Right lobe of liver (tissue), 6 donors: ENCODE measurements at regions not wholly inside any gene's neighbourhood (a gene's known extent, or its start where the extent isn't known, plus 50 kb on each side); places are given as distances from the start of the nearest gene placed in this dataset.

Experiments
- ATAC-seq, 4 donors: fragments of 200-7000 bp; cut with Tn5 transposase; one replicate each; pipeline ENCODE4 v1.9.1; 2020; ENCODE audit warnings: mild to moderate bottlenecking in 4 of 4, moderate library complexity in 4 of 4
- DNase-seq, 3 donors: peaks; one replicate each; pipeline ENCODE4 v3.0.0-alpha.2; 2020
- H3K27ac ChIP-seq, 3 donors: fragments of 200-600 bp; one replicate each; pipeline ENCODE4 v1.8.0; 2022
- H3K27me3 ChIP-seq, 2 donors: fragments of 200-600 bp; one replicate each; pipeline ENCODE4 v1.8.0; 2022
- H3K36me3 ChIP-seq, 4 donors: fragments of 200-600 bp; sonication (generic) in 1 of 4; one replicate each; pipeline versions ENCODE4 v1.5.1 to v1.8.0; 2017 to 2022; ENCODE audit warnings: control low read depth in 1 of 4
- H3K4me1 ChIP-seq, 4 donors: fragments of 200-600 bp; sonication (generic) in 1 of 4; one replicate each; pipeline versions ENCODE4 v1.5.1 to v1.8.0; 2017 to 2022; ENCODE audit warnings: control low read depth in 1 of 4
- H3K4me3 ChIP-seq, 3 donors: fragments of 200-600 bp; one replicate each; pipeline ENCODE4 v1.8.0; 2022
- H3K9me3 ChIP-seq, 4 donors: fragments of 200-600 bp; sonication (generic) in 1 of 4; one replicate each; pipeline versions ENCODE4 v1.5.1 to v1.8.0; 2017 to 2022; ENCODE audit warnings: control low read depth in 1 of 4
- POLR2A ChIP-seq: fragments of 450-650 bp; IDR thresholded peaks from one replicate; pipeline ENCODE4 v1.6.1; 2017; ENCODE audit warnings: antibody characterized with exemption, mild to moderate bottlenecking
- WGBS: methylation state at CpG from one replicate; pipeline ENCODE4 v1.1.6; 2018; ENCODE audit warnings: low coverage, low lambda C conversion rate; ENCODE audit not compliant: insufficient coverage; ENCODE audit errors: missing lambda C conversion rate; 5-methylcytosine and 5-hydroxymethylcytosine counted together
- intact Hi-C, 2 donors: fragments of 100-400 bp; cut with DNase I; formaldehyde crosslinking; loops; one replicate each; pipeline versions ENCODE4 v1.11.2 to v1.14.1; 2022
- TF ChIP-seq, protein P1 (sequence below), 4 donors: fragments of 200-600 bp in 3 of 4; fragments of 450-650 bp in 1 of 4; IDR thresholded peaks; one replicate each; pipeline versions ENCODE4 v1.5.1 to v1.8.0; 2016 to 2022; ENCODE audit warnings: antibody characterized with exemption in 4 of 4, mild to moderate bottlenecking in 2 of 4
- donor health status: DM: no; HTN: yes; CAD: no.
- donor health status: DM: no; HTN: no; CAD: no.
- donor health status: DM: no; HTN: no; CAD: no.
- donor health status: DM: no; HTN: yes; CAD: no.
- donor health status: DM: no; HTN: yes; CAD: no.

DNA sequence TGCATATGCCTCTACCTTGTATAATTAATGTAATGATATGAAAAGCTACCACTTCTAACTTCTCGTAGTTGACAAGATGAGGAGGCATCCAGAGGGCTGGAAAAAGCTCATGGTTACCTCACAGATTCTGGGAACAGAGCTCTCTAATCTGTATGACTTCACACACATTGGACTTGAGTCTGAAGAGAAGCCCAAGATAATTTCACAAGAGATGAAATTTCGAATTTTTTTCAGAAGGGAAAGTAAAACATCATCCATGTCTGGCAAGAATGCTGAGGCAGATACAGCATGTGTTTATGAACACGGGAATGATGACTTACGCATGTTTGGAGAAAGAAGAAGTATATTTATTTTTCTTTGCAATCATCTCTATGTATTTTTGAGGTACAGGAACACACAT is 141.8 kb upstream of the TENT5A start:
- peak overlapping the region in 2 of 3 donors; percentile 19 to 41 for H3K27ac ChIP-seq
- no peaks in the 10 kb centered on the region for H3K36me3 ChIP-seq
- no peaks in the 10 kb centered on the region for H3K27me3 ChIP-seq
- 31% methylated on average over 4 of the region's 4 CpGs for WGBS
- H3K4me1 ChIP-seq, result peaks cover 0 to 34% (median 12%) of the 10 kb centered on the region in 4 donors
- no peak overlapping the region for H3K4me3 ChIP-seq
- no peaks in the 10 kb centered on the region for H3K9me3 ChIP-seq
- intact Hi-C loops, result no loop called here
- DNase-seq (no peak), ATAC-seq (peak in 2 of 4 donors; percentile 12 to 65)
- TF ChIP-seq, protein P1, sequence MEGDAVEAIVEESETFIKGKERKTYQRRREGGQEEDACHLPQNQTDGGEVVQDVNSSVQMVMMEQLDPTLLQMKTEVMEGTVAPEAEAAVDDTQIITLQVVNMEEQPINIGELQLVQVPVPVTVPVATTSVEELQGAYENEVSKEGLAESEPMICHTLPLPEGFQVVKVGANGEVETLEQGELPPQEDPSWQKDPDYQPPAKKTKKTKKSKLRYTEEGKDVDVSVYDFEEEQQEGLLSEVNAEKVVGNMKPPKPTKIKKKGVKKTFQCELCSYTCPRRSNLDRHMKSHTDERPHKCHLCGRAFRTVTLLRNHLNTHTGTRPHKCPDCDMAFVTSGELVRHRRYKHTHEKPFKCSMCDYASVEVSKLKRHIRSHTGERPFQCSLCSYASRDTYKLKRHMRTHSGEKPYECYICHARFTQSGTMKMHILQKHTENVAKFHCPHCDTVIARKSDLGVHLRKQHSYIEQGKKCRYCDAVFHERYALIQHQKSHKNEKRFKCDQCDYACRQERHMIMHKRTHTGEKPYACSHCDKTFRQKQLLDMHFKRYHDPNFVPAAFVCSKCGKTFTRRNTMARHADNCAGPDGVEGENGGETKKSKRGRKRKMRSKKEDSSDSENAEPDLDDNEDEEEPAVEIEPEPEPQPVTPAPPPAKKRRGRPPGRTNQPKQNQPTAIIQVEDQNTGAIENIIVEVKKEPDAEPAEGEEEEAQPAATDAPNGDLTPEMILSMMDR (IDR thresholded peaks at IDR 0.05), result no peak
- TF ChIP-seq POLR2A, result no peak

GRCh38 chr6:81892891-81893290 is 140.4 kb upstream of the TENT5A start:
- DNase-seq (no peak), ATAC-seq (no peak)
- intact Hi-C loops, result no loop called here
- WGBS, result 67% methylated on average over 3 of the region's 3 CpGs
- H3K9me3 ChIP-seq, result no peaks in the 10 kb centered on the region
- H3K36me3 ChIP-seq, result no peaks in the 10 kb centered on the region
- peaks cover 0 to 29% (median 9%) of the 10 kb centered on the region in 4 donors for H3K4me1 ChIP-seq
- no peaks in the 10 kb centered on the region for H3K27me3 ChIP-seq
- no peak overlapping the region for H3K27ac ChIP-seq
- no peak for TF ChIP-seq POLR2A
- TF ChIP-seq, protein P1 (IDR thresholded peaks at IDR 0.05), result no peak
- H3K4me3 ChIP-seq, result no peak overlapping the region

DNA sequence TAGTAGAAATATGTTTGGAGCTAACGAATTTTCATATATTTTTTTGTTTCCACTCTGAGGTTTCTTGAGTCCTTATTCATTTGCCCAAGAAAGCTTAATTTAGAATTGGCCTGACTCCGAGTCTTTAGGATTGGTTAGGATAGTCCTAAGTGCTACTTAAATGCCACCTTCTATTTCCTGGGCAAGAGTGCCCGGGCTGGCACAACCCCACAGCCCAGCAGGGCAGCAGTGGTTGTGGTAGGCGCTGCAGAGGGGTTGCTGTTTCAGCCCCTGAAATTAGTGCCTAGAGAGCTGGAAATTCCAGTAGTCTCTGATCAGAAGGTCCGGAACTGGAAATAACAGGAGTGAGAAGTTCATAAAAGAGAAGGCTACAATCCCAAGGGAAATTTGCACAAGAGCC is 139.4 kb upstream of the TENT5A start:
- H3K27me3 ChIP-seq, result no peaks in the 10 kb centered on the region
- H3K9me3 ChIP-seq, result no peaks in the 10 kb centered on the region
- H3K4me1 ChIP-seq, result peaks cover 0 to 21% (median 8%) of the 10 kb centered on the region in 4 donors
- ATAC-seq (no peak), DNase-seq (no peak)
- intact Hi-C loops, result no loop called here
- H3K27ac ChIP-seq, result no peak overlapping the region
- no peak for TF ChIP-seq POLR2A
- TF ChIP-seq, protein P1 (IDR thresholded peaks at IDR 0.05), result no peak
- no peaks in the 10 kb centered on the region for H3K36me3 ChIP-seq
- WGBS, result 76% methylated on average over 5 of the region's 5 CpGs
- H3K4me3 ChIP-seq, result no peak overlapping the region

- H3K27me3 ChIP-seq, result no peaks in the 10 kb centered on the region
- intact Hi-C loops, result no loop called here
- ATAC-seq, result no peak
- no peak overlapping the region for H3K4me3 ChIP-seq
- H3K4me1 ChIP-seq, result peaks cover 0 to 15% (median 5%) of the 10 kb centered on the region in 4 donors
- no CpG with 5 or more reads among the region's 2 CpGs for WGBS
- DNase-seq, result no peak
- no peak for TF ChIP-seq POLR2A
- TF ChIP-seq, protein P1 (IDR thresholded peaks at IDR 0.05), result no peak
- H3K36me3 ChIP-seq, result no peaks in the 10 kb centered on the region
- H3K27ac ChIP-seq, result no peak overlapping the region
- no peaks in the 10 kb centered on the region for H3K9me3 ChIP-seq
Measured at GRCh38 chr6:81890846-81891245, 138.4 kb upstream of the TENT5A start.
